ENCODE measurements at regions not wholly inside any gene's neighbourhood (a gene's known extent, or its start where the extent isn't known, plus 50 kb on each side); places are given as distances from the start of the nearest gene placed in this dataset.

DNA sequence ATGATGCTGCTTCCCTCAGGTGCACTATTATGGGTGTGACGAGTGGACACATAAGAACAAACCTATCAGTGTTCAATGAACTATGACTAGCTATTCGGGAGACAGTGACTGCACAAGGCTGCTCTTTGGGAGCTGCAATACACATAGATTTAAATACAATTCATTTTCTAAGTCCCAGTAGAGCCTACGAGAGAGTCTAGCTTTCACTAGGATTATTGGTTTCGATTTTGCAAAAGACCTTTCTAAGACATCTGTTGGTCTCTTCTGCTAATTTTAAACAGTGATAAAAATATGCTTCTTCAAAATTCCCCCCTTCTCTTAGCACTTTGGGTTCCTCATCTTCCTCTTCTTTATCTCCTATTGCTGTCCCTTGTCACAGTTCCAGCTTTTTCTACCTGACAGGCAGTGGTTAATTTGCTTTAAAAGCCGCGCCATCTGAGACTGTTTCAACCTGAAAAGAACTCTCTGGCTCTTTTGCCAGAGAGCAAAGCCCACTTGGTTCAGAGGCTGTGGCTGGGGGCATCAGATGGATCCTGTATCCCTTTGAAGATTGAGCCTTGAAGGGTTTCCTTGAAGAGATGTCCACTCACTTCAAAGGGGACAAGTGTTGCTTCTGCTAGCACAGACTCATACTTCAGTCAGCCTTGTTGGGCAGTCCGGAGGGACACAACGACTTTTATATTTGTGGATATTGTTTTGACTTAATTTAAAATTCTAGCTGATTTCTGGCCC lies 241.5 kb downstream of the MAN2A1 start:
- TF ChIP-seq, protein P1, sequence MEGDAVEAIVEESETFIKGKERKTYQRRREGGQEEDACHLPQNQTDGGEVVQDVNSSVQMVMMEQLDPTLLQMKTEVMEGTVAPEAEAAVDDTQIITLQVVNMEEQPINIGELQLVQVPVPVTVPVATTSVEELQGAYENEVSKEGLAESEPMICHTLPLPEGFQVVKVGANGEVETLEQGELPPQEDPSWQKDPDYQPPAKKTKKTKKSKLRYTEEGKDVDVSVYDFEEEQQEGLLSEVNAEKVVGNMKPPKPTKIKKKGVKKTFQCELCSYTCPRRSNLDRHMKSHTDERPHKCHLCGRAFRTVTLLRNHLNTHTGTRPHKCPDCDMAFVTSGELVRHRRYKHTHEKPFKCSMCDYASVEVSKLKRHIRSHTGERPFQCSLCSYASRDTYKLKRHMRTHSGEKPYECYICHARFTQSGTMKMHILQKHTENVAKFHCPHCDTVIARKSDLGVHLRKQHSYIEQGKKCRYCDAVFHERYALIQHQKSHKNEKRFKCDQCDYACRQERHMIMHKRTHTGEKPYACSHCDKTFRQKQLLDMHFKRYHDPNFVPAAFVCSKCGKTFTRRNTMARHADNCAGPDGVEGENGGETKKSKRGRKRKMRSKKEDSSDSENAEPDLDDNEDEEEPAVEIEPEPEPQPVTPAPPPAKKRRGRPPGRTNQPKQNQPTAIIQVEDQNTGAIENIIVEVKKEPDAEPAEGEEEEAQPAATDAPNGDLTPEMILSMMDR (IDR thresholded peaks at IDR 0.05; ENCODE audit: poor library complexity) = no peak
- TF ChIP-seq EZH2phosphoT487 (IDR thresholded peaks at IDR 0.05; ENCODE audit: low read depth, severe bottlenecking, unreplicated experiment) (no peak), EZH2 (IDR thresholded peaks at IDR 0.05; ENCODE audit: borderline replicate concordance) (no peak)

Data from hepatocyte (in vitro differentiated cells).